ENCODE measurements at regions not wholly inside any gene's neighbourhood (a gene's known extent, or its start where the extent isn't known, plus 50 kb on each side); places are given as distances from the start of the nearest gene placed in this dataset.

DNA sequence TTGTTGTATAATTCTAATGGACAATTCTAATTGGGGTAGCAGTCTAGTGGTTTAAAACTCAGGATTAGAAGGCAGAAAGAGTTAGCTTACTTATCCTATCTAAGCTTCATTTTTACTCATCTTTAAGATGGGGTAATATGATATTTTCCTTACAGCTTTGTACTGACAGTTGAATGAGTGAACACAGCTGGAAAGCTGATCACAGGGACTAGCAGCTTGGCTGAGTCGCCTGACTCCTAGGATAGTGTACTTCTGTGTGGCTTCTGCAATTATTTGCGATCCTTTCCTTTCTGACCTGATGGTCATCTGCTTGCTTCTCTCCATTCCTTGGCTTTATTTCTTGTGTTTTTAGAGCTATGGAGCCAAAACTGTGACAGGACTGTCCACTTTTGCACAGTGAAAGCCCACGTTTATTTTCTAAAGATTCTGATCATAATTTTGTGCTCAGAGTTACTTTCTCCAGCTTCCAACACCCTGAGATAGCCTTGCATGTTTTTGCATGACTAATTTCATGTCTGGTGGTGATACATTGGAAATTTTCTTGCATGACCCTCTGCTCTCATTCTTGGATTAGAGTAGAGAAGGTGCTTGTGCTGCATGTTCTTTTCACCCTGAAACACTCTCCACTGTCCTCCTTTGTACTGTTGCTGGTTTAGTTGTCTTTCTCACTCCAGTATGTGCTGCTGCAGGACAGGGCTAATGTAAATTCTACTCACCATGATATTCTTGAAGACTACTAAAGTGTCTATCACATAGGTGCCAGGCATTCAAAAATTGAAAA, 377.0 kb upstream of the ATP2B1 start:
- TF ChIP-seq EZH2 (IDR thresholded peaks at IDR 0.05; ENCODE audit: borderline replicate concordance, low read length), result no peak
- TF ChIP-seq, protein P1, sequence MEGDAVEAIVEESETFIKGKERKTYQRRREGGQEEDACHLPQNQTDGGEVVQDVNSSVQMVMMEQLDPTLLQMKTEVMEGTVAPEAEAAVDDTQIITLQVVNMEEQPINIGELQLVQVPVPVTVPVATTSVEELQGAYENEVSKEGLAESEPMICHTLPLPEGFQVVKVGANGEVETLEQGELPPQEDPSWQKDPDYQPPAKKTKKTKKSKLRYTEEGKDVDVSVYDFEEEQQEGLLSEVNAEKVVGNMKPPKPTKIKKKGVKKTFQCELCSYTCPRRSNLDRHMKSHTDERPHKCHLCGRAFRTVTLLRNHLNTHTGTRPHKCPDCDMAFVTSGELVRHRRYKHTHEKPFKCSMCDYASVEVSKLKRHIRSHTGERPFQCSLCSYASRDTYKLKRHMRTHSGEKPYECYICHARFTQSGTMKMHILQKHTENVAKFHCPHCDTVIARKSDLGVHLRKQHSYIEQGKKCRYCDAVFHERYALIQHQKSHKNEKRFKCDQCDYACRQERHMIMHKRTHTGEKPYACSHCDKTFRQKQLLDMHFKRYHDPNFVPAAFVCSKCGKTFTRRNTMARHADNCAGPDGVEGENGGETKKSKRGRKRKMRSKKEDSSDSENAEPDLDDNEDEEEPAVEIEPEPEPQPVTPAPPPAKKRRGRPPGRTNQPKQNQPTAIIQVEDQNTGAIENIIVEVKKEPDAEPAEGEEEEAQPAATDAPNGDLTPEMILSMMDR (conservative IDR thresholded peaks at IDR 0.05 in 1 of 2, IDR thresholded peaks at IDR 0.05 in 1 of 2; ENCODE audit: extremely low read depth in 1 of 2, insufficient read depth in 1 of 2, low read depth in 1 of 2, low read length in 2 of 2), result no peak
